Bronchial epithelial cell (primary cell): ENCODE measurements at regions not wholly inside any gene's neighbourhood (a gene's known extent, or its start where the extent isn't known, plus 50 kb on each side); places are given as distances from the start of the nearest gene placed in this dataset.

Source experiments
- DNase-seq: peaks from one replicate; pipeline ENCODE4 v3.0.0-alpha.2; 2010; ENCODE audit warnings: low read depth
- FAIRE-seq: peaks from 2 replicates; lab custom pipeline; 2011; peaks lifted over from hg19 to GRCh38; lab: Jason Lieb, UNC
- H3K27me3 ChIP-seq: 2 replicates; pipeline ENCODE4 v1.5.1; 2011; ENCODE audit warnings: low read length; ENCODE audit not compliant: control insufficient read depth, insufficient read depth
- H3K36me3 ChIP-seq: 2 replicates; pipeline ENCODE4 v1.5.1; 2011; ENCODE audit warnings: low read length; ENCODE audit not compliant: control insufficient read depth, insufficient read depth
- H3K4me3 ChIP-seq: 2 replicates; pipeline ENCODE4 v1.5.1; 2011; ENCODE audit warnings: mild to moderate bottlenecking, low read depth, low read length, control low read depth
- CTCF ChIP-seq: IDR thresholded peaks from 2 replicates; pipeline ENCODE4 v1.5.1; 2011; ENCODE audit warnings: mild to moderate bottlenecking, moderate library complexity, low read length, control low read depth, inconsistent platforms; ENCODE audit not compliant: insufficient read depth, severe bottlenecking

GRCh38 chr10:10456856-10457255 is 560.8 kb upstream of the CELF2 start:
- no peak overlapping the region for H3K4me3 ChIP-seq
- H3K27me3 ChIP-seq: no peaks in the 10 kb centered on the region
- no peak for DNase-seq
- FAIRE-seq: no peak
- no peaks in the 10 kb centered on the region for H3K36me3 ChIP-seq
- no peak for TF ChIP-seq CTCF

GRCh38 chr10:10460451-10460850 is 557.2 kb upstream of the CELF2 start:
- TF ChIP-seq CTCF: no peak
- DNase-seq: peak; percentile 10
- no peak overlapping the region for H3K4me3 ChIP-seq
- no peaks in the 10 kb centered on the region for H3K36me3 ChIP-seq
- no peak for FAIRE-seq
- no peaks in the 10 kb centered on the region for H3K27me3 ChIP-seq

- no peaks in the 10 kb centered on the region for H3K36me3 ChIP-seq
- TF ChIP-seq CTCF: no peak
- no peak overlapping the region for H3K4me3 ChIP-seq
- H3K27me3 ChIP-seq: no peaks in the 10 kb centered on the region
- DNase-seq: no peak
- FAIRE-seq: no peak
Observed at GRCh38 chr10:10462151-10462941, 555.3 kb upstream of the CELF2 start.

GRCh38 chr10:10471758-10472157 is 545.9 kb upstream of the CELF2 start:
- TF ChIP-seq CTCF: no peak

GRCh38 chr10:10475812-10476211 is 541.9 kb upstream of the CELF2 start:
- Histone ChIP-seq H3K36me3 (no peaks in the 10 kb centered on the region), H3K4me3 (no peak overlapping the region), H3K27me3 (no peaks in the 10 kb centered on the region)
- TF ChIP-seq CTCF: no peak
- DNase-seq: no peak
- no peak for FAIRE-seq

More at GRCh38 chr10:10471758-10472157, 545.9 kb upstream of the CELF2 start:
- H3K4me3 ChIP-seq: no peak overlapping the region
- no peaks in the 10 kb centered on the region for H3K36me3 ChIP-seq
- no peak for DNase-seq
- no peaks in the 10 kb centered on the region for H3K27me3 ChIP-seq
- FAIRE-seq: no peak

- no peaks in the 10 kb centered on the region for H3K36me3 ChIP-seq
- no peak for FAIRE-seq
- no peak for DNase-seq
- no peak overlapping the region for H3K4me3 ChIP-seq
- no peaks in the 10 kb centered on the region for H3K27me3 ChIP-seq
- no peak for TF ChIP-seq CTCF
Observed at GRCh38 chr10:10477844-10478243, 539.8 kb upstream of the CELF2 start.
